ENCODE measurements at regions not wholly inside any gene's neighbourhood (a gene's known extent, or its start where the extent isn't known, plus 50 kb on each side); places are given as distances from the start of the nearest gene placed in this dataset.

- Histone ChIP-seq H4K5ac (ENCODE audit: low read length) (no peak overlapping the region), H3K4ac (ENCODE audit: low read depth, low read length) (no peak overlapping the region), H3K36me3 (ENCODE audit: control insufficient read depth, insufficient read depth, low read length) (no peaks in the 10 kb centered on the region), H3K79me1 (ENCODE audit: low read length) (no peaks in the 10 kb centered on the region), H2BK5ac (ENCODE audit: low read length) (no peak overlapping the region), H4K8ac (ENCODE audit: low read depth, low read length) (no peak overlapping the region), H3K18ac (ENCODE audit: low read length) (no peak overlapping the region), H3K4me3 (ENCODE audit: low read length) (no peak overlapping the region), H3K23ac (ENCODE audit: low read length) (no peak overlapping the region), H3K27ac (ENCODE audit: low read depth, low read length) (no peak overlapping the region), H3K79me2 (ENCODE audit: control insufficient read depth, insufficient read depth, low read length) (no peaks in the 10 kb centered on the region), H3K9ac (ENCODE audit: low read length) (no peak overlapping the region), H3K4me2 (ENCODE audit: low read length) (no peak overlapping the region), H2BK15ac (replicated peaks; ENCODE audit: low read depth) (no peak overlapping the region), H2AK5ac (ENCODE audit: low read length) (no peak overlapping the region), H3K56ac (ENCODE audit: low read length) (no peak overlapping the region), H3K4me1 (ENCODE audit: control insufficient read depth, low read depth, low read length) (no peaks in the 10 kb centered on the region), H2BK120ac (ENCODE audit: low read depth, low read length) (no peak overlapping the region), H3K27me3 (ENCODE audit: insufficient read depth, low read length, poor library complexity) (no peaks in the 10 kb centered on the region)
- no CpG with 5 or more reads among the region's 1 CpG for WGBS (ENCODE audit: extremely low coverage, insufficient coverage, low lambda C conversion rate)
- no peak for DNase-seq
Observed at GRCh38 chr12:84607170-84607819, 305.3 kb downstream of the SLC6A15 start.

GRCh38 chr12:84605983-84606382, 306.6 kb downstream of the SLC6A15 start:
- Histone ChIP-seq H3K4me1 (ENCODE audit: control insufficient read depth, low read depth, low read length) (no peaks in the 10 kb centered on the region), H2AK5ac (ENCODE audit: low read length) (no peak overlapping the region), H3K36me3 (ENCODE audit: control insufficient read depth, insufficient read depth, low read length) (no peaks in the 10 kb centered on the region), H3K18ac (ENCODE audit: low read length) (no peak overlapping the region), H3K56ac (ENCODE audit: low read length) (no peak overlapping the region), H3K79me1 (ENCODE audit: low read length) (no peaks in the 10 kb centered on the region), H2BK5ac (ENCODE audit: low read length) (no peak overlapping the region), H3K27ac (ENCODE audit: low read depth, low read length) (no peak overlapping the region), H2BK15ac (replicated peaks; ENCODE audit: low read depth) (no peak overlapping the region), H3K79me2 (ENCODE audit: control insufficient read depth, insufficient read depth, low read length) (no peaks in the 10 kb centered on the region), H3K9ac (ENCODE audit: low read length) (no peak overlapping the region), H3K4me2 (ENCODE audit: low read length) (no peak overlapping the region), H3K4me3 (ENCODE audit: low read length) (no peak overlapping the region), H3K23ac (ENCODE audit: low read length) (no peak overlapping the region), H3K27me3 (ENCODE audit: insufficient read depth, low read length, poor library complexity) (no peaks in the 10 kb centered on the region), H3K4ac (ENCODE audit: low read depth, low read length) (no peak overlapping the region), H4K8ac (ENCODE audit: low read depth, low read length) (no peak overlapping the region), H4K5ac (ENCODE audit: low read length) (no peak overlapping the region), H2BK120ac (ENCODE audit: low read depth, low read length) (no peak overlapping the region)
- WGBS (ENCODE audit: extremely low coverage, insufficient coverage, low lambda C conversion rate): no CpG with 5 or more reads among the region's 2 CpGs
- peak; percentile 22 for DNase-seq

GRCh38 chr12:84604551-84604950, 308.0 kb downstream of the SLC6A15 start:
- H3K4ac ChIP-seq (ENCODE audit: low read depth, low read length): no peak overlapping the region
- H2BK120ac ChIP-seq (ENCODE audit: low read depth, low read length): no peak overlapping the region
- no peak overlapping the region for H2AK5ac ChIP-seq (ENCODE audit: low read length)
- H3K18ac ChIP-seq (ENCODE audit: low read length): no peak overlapping the region
- no peak overlapping the region for H3K4me3 ChIP-seq (ENCODE audit: low read length)
- no peak overlapping the region for H2BK15ac ChIP-seq (replicated peaks; ENCODE audit: low read depth)
- H2BK5ac ChIP-seq (ENCODE audit: low read length): no peak overlapping the region
- no peak overlapping the region for H4K8ac ChIP-seq (ENCODE audit: low read depth, low read length)
- no peaks in the 10 kb centered on the region for H3K4me1 ChIP-seq (ENCODE audit: control insufficient read depth, low read depth, low read length)
- no peak overlapping the region for H3K23ac ChIP-seq (ENCODE audit: low read length)
- no peak overlapping the region for H3K4me2 ChIP-seq (ENCODE audit: low read length)
- H3K79me1 ChIP-seq (ENCODE audit: low read length): no peaks in the 10 kb centered on the region
- H3K9ac ChIP-seq (ENCODE audit: low read length): no peak overlapping the region
- no peaks in the 10 kb centered on the region for H3K79me2 ChIP-seq (ENCODE audit: control insufficient read depth, insufficient read depth, low read length)
- no peak overlapping the region for H4K5ac ChIP-seq (ENCODE audit: low read length)
- H3K56ac ChIP-seq (ENCODE audit: low read length): no peak overlapping the region
- H3K36me3 ChIP-seq (ENCODE audit: control insufficient read depth, insufficient read depth, low read length): no peaks in the 10 kb centered on the region
- no peaks in the 10 kb centered on the region for H3K27me3 ChIP-seq (ENCODE audit: insufficient read depth, low read length, poor library complexity)
- H3K27ac ChIP-seq (ENCODE audit: low read depth, low read length): no peak overlapping the region
- no peak for DNase-seq

- Histone ChIP-seq H3K79me1 (ENCODE audit: low read length) (no peaks in the 10 kb centered on the region), H3K4me3 (ENCODE audit: low read length) (no peak overlapping the region), H3K4ac (ENCODE audit: low read depth, low read length) (no peak overlapping the region)
Observed at GRCh38 chr12:84603484-84604248, 308.9 kb downstream of the SLC6A15 start.

GRCh38 chr12:84601483-84601882, 311.1 kb downstream of the SLC6A15 start:
- Histone ChIP-seq H2BK15ac (replicated peaks; ENCODE audit: low read depth) (no peak overlapping the region), H3K27me3 (ENCODE audit: insufficient read depth, low read length, poor library complexity) (no peaks in the 10 kb centered on the region), H3K79me2 (ENCODE audit: control insufficient read depth, insufficient read depth, low read length) (no peaks in the 10 kb centered on the region), H3K36me3 (ENCODE audit: control insufficient read depth, insufficient read depth, low read length) (no peaks in the 10 kb centered on the region), H4K5ac (ENCODE audit: low read length) (no peak overlapping the region), H2AK5ac (ENCODE audit: low read length) (no peak overlapping the region), H2BK5ac (ENCODE audit: low read length) (no peak overlapping the region), H2BK120ac (ENCODE audit: low read depth, low read length) (no peak overlapping the region), H3K27ac (ENCODE audit: low read depth, low read length) (no peak overlapping the region), H3K4ac (ENCODE audit: low read depth, low read length) (no peak overlapping the region), H3K4me1 (ENCODE audit: control insufficient read depth, low read depth, low read length) (no peaks in the 10 kb centered on the region), H3K18ac (ENCODE audit: low read length) (no peak overlapping the region), H3K56ac (ENCODE audit: low read length) (no peak overlapping the region), H3K9ac (ENCODE audit: low read length) (no peak overlapping the region), H4K8ac (ENCODE audit: low read depth, low read length) (no peak overlapping the region), H3K4me2 (ENCODE audit: low read length) (no peak overlapping the region), H3K79me1 (ENCODE audit: low read length) (no peaks in the 10 kb centered on the region), H3K4me3 (ENCODE audit: low read length) (no peak overlapping the region), H3K23ac (ENCODE audit: low read length) (no peak overlapping the region)
- no CpG with 5 or more reads among the region's 3 CpGs for WGBS (ENCODE audit: extremely low coverage, insufficient coverage, low lambda C conversion rate)
- peak; percentile 49 for DNase-seq

More at GRCh38 chr12:84603484-84604248, 308.9 kb downstream of the SLC6A15 start:
- no peak overlapping the region for H2BK15ac ChIP-seq (replicated peaks; ENCODE audit: low read depth)
- no peak overlapping the region for H4K8ac ChIP-seq (ENCODE audit: low read depth, low read length)
- H3K4me1 ChIP-seq (ENCODE audit: control insufficient read depth, low read depth, low read length): no peaks in the 10 kb centered on the region
- no peak overlapping the region for H2AK5ac ChIP-seq (ENCODE audit: low read length)
- no peak overlapping the region for H3K23ac ChIP-seq (ENCODE audit: low read length)
- H3K4me2 ChIP-seq (ENCODE audit: low read length): no peak overlapping the region
- H3K79me2 ChIP-seq (ENCODE audit: control insufficient read depth, insufficient read depth, low read length): no peaks in the 10 kb centered on the region
- H3K18ac ChIP-seq (ENCODE audit: low read length): no peak overlapping the region
- H2BK120ac ChIP-seq (ENCODE audit: low read depth, low read length): no peak overlapping the region
- DNase-seq: no peak
- H2BK5ac ChIP-seq (ENCODE audit: low read length): no peak overlapping the region
- H3K27me3 ChIP-seq (ENCODE audit: insufficient read depth, low read length, poor library complexity): no peaks in the 10 kb centered on the region
- H3K9ac ChIP-seq (ENCODE audit: low read length): no peak overlapping the region
- H4K5ac ChIP-seq (ENCODE audit: low read length): no peak overlapping the region
- no peak overlapping the region for H3K27ac ChIP-seq (ENCODE audit: low read depth, low read length)
- WGBS (ENCODE audit: extremely low coverage, insufficient coverage, low lambda C conversion rate): no CpG with 5 or more reads among the region's 2 CpGs
- no peaks in the 10 kb centered on the region for H3K36me3 ChIP-seq (ENCODE audit: control insufficient read depth, insufficient read depth, low read length)
- H3K56ac ChIP-seq (ENCODE audit: low read length): no peak overlapping the region
